Hepatocyte (in vitro differentiated cells): ENCODE measurements at regions not wholly inside any gene's neighbourhood (a gene's known extent, or its start where the extent isn't known, plus 50 kb on each side); places are given as distances from the start of the nearest gene placed in this dataset.

Experiments
- CTCF ChIP-seq: fragments of 200-600 bp; sonication (generic); IDR thresholded peaks from 2 replicates; pipeline ENCODE4 v1.5.1; 2016; ENCODE audit warnings: antibody characterized with exemption, mild to moderate bottlenecking; ENCODE audit not compliant: poor library complexity
- EZH2 ChIP-seq: fragments of 200-600 bp; sonication (generic); IDR thresholded peaks from 2 replicates; pipeline ENCODE4 v1.6.1; 2016; ENCODE audit warnings: antibody characterized with exemption, mild to moderate bottlenecking, borderline replicate concordance
- EZH2phosphoT487 ChIP-seq: fragments of 200-600 bp; sonication (generic); IDR thresholded peaks from one replicate; pipeline ENCODE4 v1.6.1; 2018; ENCODE audit warnings: antibody characterized with exemption, mild to moderate bottlenecking, low read depth, moderate library complexity; ENCODE audit not compliant: unreplicated experiment, severe bottlenecking

- TF ChIP-seq EZH2phosphoT487 (no peak), CTCF (no peak), EZH2 (no peak)
Observed at GRCh38 chr7:32153006-32153405, 82.8 kb upstream of the PDE1C start.
